ENCODE measurements at regions not wholly inside any gene's neighbourhood (a gene's known extent, or its start where the extent isn't known, plus 50 kb on each side); places are given as distances from the start of the nearest gene placed in this dataset.

DNA sequence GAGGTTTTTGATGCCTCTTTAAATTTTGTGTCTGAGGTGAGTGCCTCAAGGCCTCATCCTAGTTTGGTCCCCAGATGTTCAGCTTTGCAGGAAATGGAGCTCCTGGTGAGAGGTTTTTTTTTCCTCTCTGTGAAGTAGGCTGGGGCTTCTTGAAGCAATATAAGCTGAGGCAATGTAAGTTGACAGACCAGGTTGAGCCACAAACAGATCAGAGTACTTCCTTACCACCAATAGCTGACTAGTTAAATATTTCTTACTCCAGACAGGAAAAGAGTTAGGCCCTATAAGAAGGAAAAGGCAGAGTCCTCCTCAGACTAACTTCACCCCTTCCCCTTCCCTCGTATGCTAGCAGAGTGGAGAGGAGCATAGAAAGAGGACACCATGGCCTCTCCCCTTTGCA is 341.0 kb downstream of the LMO4 start:
- ChIA-PET POLR2A (no interaction called here), CTCF (no interaction called here)
- no peaks in the 10 kb centered on the region for H3K9me3 ChIP-seq
- no peaks in the 10 kb centered on the region for H3K27me3 Mint-ChIP-seq (ENCODE audit: insufficient read depth, unreplicated experiment)
- no peak overlapping the region for H3K27ac Mint-ChIP-seq (ENCODE audit: unreplicated experiment)
- H3K36me3 Mint-ChIP-seq (ENCODE audit: insufficient read depth, unreplicated experiment): no peaks in the 10 kb centered on the region
- TF ChIP-seq, protein P1, sequence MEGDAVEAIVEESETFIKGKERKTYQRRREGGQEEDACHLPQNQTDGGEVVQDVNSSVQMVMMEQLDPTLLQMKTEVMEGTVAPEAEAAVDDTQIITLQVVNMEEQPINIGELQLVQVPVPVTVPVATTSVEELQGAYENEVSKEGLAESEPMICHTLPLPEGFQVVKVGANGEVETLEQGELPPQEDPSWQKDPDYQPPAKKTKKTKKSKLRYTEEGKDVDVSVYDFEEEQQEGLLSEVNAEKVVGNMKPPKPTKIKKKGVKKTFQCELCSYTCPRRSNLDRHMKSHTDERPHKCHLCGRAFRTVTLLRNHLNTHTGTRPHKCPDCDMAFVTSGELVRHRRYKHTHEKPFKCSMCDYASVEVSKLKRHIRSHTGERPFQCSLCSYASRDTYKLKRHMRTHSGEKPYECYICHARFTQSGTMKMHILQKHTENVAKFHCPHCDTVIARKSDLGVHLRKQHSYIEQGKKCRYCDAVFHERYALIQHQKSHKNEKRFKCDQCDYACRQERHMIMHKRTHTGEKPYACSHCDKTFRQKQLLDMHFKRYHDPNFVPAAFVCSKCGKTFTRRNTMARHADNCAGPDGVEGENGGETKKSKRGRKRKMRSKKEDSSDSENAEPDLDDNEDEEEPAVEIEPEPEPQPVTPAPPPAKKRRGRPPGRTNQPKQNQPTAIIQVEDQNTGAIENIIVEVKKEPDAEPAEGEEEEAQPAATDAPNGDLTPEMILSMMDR (IDR thresholded peaks at IDR 0.05; ENCODE audit: insufficient read depth in 1 of 2, low read depth in 1 of 2, low read length in 1 of 2, severe bottlenecking in 1 of 2, unreplicated experiment in 1 of 2): no peak
- BruUV-seq (replicated peaks): no TSS peak
- H3K4me3 Mint-ChIP-seq (ENCODE audit: unreplicated experiment): no peak overlapping the region
- intact Hi-C loops (cut with micrococcal nuclease; ENCODE audit: unreplicated experiment): no loop called here
- no peak overlapping the region for H3K4me3 ChIP-seq (ENCODE audit: low read depth, low read length)
- H3K36me3 ChIP-seq (ENCODE audit: control insufficient read depth, insufficient read depth, low read length): no peaks in the 10 kb centered on the region
- peaks cover 6% of the 10 kb centered on the region for H3K4me1 Mint-ChIP-seq (ENCODE audit: low read depth, unreplicated experiment)
- H3K9me3 Mint-ChIP-seq (ENCODE audit: unreplicated experiment): peaks cover 20% of the 10 kb centered on the region
- no peaks in the 10 kb centered on the region for H3K27me3 ChIP-seq (replicated peaks; ENCODE audit: control insufficient read depth, insufficient read depth, low read length)
- H3K4me1 ChIP-seq: no peaks in the 10 kb centered on the region
- DNase-seq: no peak

DNA sequence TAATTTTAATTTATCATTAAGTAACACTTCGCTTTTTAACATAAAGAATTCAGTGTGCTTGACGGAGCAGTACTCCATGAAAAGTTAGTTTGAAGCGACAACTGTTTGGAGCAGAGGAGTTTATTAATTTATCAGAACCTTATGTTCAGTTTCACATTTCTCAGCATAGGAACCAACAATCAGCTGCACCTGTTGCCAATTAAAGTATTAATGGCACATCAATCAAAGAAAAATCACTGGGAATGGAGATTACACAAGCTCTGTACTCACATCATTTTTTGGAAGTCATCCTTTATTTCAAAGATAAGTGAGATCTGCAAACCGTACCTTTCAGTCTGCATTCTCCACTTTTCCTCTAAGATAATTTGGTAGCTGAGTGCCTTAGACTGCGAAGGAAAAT is 344.6 kb downstream of the LMO4 start:
- no peak for DNase-seq
- BruUV-seq (replicated peaks): no TSS peak
- Mint-ChIP-seq H3K9me3 (ENCODE audit: unreplicated experiment) (no peaks in the 10 kb centered on the region), H3K4me1 (ENCODE audit: low read depth, unreplicated experiment) (no peaks in the 10 kb centered on the region), H3K4me3 (ENCODE audit: unreplicated experiment) (no peak overlapping the region), H3K36me3 (ENCODE audit: insufficient read depth, unreplicated experiment) (no peaks in the 10 kb centered on the region), H3K27me3 (ENCODE audit: insufficient read depth, unreplicated experiment) (no peaks in the 10 kb centered on the region), H3K27ac (ENCODE audit: unreplicated experiment) (no peak overlapping the region)
- no peaks in the 10 kb centered on the region for H3K36me3 ChIP-seq (ENCODE audit: control insufficient read depth, insufficient read depth, low read length)
- no peak overlapping the region for H3K4me3 ChIP-seq (ENCODE audit: low read depth, low read length)
- CTCF ChIA-PET: no interaction called here
- H3K4me1 ChIP-seq: no peaks in the 10 kb centered on the region
- POLR2A ChIA-PET: no interaction called here
- H3K9me3 ChIP-seq: no peaks in the 10 kb centered on the region
- intact Hi-C loops (cut with micrococcal nuclease; ENCODE audit: unreplicated experiment): loop anchor here (1.0 kb wide), 1 partner anchor 280 kb away; no protein-coding TSS in a partner anchor
- no peaks in the 10 kb centered on the region for H3K27me3 ChIP-seq (replicated peaks; ENCODE audit: control insufficient read depth, insufficient read depth, low read length)
- TF ChIP-seq, protein P1 (IDR thresholded peaks at IDR 0.05; ENCODE audit: insufficient read depth in 1 of 2, low read depth in 1 of 2, low read length in 1 of 2, severe bottlenecking in 1 of 2, unreplicated experiment in 1 of 2): no peak

DNA sequence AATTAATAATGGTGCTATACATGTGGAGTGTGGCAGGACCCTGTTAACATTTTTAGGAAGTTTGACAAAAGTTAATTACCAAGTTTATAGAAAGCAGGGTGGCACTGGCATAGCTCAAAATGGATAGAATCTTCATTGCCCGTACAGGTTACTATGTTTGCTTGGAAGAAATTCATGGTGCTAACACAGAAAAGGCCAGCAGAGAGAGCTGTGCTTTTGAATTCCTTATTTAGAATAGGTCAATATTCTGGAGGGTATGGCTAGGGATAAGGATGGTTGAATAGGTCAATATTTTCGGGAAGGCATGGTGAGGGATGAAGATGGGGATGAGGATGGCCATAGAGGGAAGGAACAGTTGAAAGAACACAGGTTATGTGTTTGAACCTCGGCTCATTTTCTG is 345.1 kb downstream of the LMO4 start:
- H3K9me3 Mint-ChIP-seq (ENCODE audit: unreplicated experiment): no peaks in the 10 kb centered on the region
- ChIA-PET CTCF (no interaction called here), POLR2A (no interaction called here)
- BruUV-seq (replicated peaks): no TSS peak
- no peaks in the 10 kb centered on the region for H3K4me1 ChIP-seq
- H3K27me3 ChIP-seq (replicated peaks; ENCODE audit: control insufficient read depth, insufficient read depth, low read length): no peaks in the 10 kb centered on the region
- H3K4me1 Mint-ChIP-seq (ENCODE audit: low read depth, unreplicated experiment): no peaks in the 10 kb centered on the region
- H3K4me3 Mint-ChIP-seq (ENCODE audit: unreplicated experiment): no peak overlapping the region
- TF ChIP-seq, protein P1 (IDR thresholded peaks at IDR 0.05; ENCODE audit: insufficient read depth in 1 of 2, low read depth in 1 of 2, low read length in 1 of 2, severe bottlenecking in 1 of 2, unreplicated experiment in 1 of 2): no peak
- DNase-seq: no peak
- H3K27me3 Mint-ChIP-seq (ENCODE audit: insufficient read depth, unreplicated experiment): no peaks in the 10 kb centered on the region
- H3K36me3 ChIP-seq (ENCODE audit: control insufficient read depth, insufficient read depth, low read length): no peaks in the 10 kb centered on the region
- H3K36me3 Mint-ChIP-seq (ENCODE audit: insufficient read depth, unreplicated experiment): no peaks in the 10 kb centered on the region
- H3K4me3 ChIP-seq (ENCODE audit: low read depth, low read length): no peak overlapping the region
- H3K27ac Mint-ChIP-seq (ENCODE audit: unreplicated experiment): no peak overlapping the region
- H3K9me3 ChIP-seq: no peaks in the 10 kb centered on the region
- intact Hi-C loops (cut with micrococcal nuclease; ENCODE audit: unreplicated experiment): loop anchor here (1.0 kb wide), 1 partner anchor 280 kb away; no protein-coding TSS in a partner anchor

All from Caco-2 (cell line).